ENCODE measurements at regions not wholly inside any gene's neighbourhood (a gene's known extent, or its start where the extent isn't known, plus 50 kb on each side); places are given as distances from the start of the nearest gene placed in this dataset.
"Not testable (repeated sequence)": the region's sequence is repeated elsewhere in the genome, so short reads cannot be mapped to it uniquely, and the experiment has no call there.

DNA sequence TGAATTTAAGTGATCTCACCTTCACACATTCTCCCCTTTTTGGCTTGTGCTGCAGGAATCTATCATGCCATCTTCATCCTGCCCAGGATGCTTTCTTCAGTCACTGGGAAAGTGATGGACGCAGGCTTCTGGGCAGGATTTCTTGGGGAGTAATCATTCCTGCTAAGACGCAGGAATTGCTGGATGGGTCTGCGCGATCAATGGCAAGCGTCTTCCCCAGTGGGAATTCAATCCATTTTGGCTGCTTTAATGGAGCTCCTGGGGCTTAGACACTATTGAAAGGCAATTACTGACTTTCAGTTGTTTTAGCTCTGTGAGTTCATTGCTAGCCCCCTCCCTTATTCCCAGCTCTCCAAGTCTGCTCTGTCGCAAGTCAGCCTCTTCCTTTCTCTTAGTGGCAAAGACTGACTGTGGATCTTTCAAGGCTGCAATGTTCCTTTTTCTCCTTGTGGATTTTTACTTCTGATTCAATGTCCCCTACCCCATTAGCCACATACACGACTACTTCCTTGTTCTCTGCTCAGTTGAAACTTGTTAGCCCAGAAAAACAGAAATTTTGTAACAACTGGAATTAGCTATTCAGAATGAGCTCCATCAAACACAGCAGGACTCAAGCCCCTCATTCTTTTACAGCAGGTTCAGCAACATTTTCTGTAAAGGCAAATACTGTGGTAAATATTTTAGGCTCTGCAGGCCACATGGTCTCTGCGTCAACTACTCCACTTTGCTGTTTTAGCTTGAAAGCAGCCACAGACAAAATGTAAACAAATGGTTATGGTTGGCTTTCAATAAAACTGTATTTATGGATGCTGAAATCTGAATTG, 154.9 kb downstream of the ASB9 start:
- no peak for DNase-seq

DNA sequence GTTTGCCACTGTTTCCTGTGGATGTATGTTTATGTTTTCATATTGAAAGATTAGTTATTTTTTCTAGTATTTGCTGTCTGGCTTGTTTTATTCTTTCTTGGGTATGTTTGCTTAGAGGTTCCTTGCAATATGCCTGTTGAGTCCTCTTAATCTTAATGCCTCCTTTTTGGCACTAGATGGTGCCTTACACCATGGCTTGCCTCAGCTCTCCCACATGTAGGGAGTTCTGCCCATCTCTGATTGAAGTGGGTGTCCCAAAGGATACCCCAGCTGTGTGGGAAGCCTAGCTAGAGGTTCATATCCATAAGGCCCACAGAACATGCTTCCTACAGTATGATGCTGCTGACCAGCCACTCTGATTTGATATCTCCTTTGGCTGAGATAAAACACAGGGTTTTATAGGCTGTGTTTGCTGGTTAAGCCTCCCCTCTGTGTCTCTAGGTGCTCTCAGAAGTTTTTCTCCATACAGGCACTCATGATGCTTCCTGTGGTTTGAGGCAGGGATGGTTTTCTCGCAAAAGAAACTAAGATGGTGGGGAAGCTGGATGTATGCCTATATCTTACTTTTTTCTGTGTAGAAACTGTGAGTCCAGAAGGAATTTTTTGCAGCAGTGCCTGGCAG, 162.4 kb downstream of the ASB9 start:
- DNase-seq, result no peak

DNA sequence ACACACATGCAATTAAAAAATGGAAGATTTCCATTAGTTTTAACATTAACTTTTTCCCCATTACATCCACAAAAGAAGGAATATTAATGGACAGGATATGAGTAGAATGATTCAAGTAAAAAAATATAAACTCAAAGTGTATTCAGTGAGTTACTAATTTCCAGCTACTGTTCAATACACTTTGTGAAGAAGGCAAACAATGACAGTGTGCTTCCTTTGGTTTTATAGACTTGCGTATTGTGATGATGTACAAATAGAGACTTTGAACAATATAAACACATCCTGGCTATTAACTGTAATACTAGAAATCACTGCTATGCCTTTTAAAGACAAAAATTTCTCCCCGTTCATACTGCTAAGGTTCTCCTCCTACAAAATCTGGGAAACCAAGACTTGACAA, 171.4 kb downstream of the ASB9 start:
- no peak for DNase-seq

DNA sequence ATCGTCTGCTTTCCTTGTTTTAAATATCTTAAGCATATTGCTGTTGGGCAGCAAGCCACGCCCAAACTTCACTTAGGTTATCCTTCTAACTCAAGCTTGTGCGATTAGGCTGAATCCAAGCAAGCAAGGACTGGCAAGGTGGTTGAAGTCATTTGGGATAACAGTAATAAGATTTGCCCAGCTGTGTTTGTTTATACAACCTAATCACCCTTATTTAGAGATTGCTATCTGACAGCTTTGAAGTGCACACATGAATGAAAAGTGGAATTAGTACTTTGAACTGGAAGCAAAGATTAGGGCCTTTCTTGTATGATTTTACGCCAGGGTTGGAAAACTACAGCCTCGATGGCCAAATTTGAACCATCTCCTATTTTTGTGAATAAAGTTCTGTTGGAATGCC, 182.1 kb downstream of the ASB9 start:
- no peak for DNase-seq

DNA sequence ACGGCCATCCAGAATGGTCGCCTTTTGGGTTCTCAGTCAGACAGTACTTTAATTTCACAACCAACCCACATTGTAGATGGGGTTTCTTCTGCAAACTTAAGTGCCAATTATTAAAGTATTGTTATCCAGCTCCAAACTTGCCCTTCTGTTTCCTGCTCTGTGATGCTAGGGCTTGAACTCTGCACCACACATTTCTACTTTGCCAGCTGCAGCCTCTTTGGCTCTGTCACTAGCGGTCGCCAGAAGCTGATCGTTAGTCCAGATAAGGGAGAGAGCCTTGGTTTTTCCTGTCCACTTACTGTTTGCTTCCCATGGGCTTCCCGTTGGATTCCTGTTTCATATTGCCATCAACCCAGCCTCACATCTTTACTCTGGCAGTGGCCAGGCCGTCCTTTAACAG, 196.6 kb downstream of the ASB9 start:
- no peak for DNase-seq

DNA sequence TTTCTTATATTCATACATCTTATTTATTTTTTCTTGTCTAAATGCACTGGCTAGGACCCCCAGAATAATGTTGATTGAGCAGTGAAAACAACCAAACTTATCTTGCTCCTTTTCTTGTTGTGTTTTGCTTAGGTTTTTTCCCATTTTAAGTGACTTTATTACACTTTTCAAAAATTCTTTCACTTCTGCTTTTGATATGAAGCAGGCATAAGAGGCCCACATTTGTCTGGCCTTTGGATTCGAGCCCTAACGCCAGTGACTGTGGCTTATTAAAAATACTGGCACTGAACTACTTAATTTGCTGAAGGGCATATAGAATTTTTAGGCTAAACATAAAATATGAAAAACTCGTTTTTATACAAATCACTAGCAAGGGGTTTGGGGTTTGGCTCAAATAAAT, 197.0 kb downstream of the ASB9 start:
- no peak for DNase-seq

DNA sequence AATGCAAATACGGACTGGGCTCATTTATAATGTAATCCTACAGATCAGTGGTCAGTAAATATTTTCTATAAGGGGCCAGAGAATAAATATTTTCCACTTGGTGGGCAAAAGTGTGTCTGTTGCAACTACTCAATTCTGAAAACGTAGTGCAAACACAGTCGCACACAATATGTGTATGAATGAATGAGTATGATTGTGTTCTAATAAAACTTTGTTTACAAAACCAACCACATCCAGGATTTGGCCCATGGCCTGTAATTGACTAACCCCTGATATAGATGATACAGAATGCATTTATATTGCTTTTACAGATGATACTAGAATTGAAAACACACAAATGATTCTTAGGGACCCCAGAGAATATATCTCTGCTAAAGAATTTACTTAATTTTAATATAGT, 197.6 kb downstream of the ASB9 start:
- DNase-seq, result no peak

DNA sequence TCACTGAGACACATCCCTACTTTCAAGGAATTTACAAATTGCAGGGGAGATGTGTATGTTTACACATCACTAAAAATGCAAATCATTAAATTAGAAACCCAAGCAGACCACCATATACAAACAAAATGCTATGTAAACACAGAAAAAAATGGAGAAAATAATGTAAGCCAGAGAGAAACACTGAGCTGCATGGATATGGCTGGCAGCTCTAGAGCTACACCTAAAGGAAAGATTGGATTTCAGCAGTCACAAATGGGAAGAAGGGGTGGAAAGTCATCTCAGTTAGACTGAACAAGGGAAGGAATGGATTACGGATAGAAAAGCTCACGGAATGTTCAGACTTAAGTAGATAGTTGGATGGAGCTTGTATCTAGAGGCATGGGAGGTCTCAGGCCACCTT, 186.3 kb downstream of the MOSPD2 start:
- no peak for DNase-seq

DNA sequence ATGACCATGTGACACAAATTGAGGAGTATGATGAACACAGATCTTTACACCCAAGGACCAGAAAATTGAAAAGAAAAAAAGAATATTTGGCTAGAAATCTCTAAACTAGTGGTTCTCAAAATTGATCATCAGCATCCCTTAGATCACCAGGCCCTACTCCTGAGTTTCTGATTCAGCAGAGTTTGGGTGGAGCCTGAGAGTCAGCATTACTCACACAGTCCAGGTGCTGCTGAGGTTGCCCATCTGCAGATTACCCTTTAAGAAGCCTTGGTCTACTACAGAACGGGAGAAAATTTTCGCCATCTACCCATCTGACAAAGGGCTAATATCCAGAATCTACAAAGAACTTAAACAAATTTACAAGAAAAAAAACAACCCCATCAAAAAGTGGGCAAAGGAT, 182.8 kb downstream of the MOSPD2 start:
- DNase-seq, result no peak

DNA sequence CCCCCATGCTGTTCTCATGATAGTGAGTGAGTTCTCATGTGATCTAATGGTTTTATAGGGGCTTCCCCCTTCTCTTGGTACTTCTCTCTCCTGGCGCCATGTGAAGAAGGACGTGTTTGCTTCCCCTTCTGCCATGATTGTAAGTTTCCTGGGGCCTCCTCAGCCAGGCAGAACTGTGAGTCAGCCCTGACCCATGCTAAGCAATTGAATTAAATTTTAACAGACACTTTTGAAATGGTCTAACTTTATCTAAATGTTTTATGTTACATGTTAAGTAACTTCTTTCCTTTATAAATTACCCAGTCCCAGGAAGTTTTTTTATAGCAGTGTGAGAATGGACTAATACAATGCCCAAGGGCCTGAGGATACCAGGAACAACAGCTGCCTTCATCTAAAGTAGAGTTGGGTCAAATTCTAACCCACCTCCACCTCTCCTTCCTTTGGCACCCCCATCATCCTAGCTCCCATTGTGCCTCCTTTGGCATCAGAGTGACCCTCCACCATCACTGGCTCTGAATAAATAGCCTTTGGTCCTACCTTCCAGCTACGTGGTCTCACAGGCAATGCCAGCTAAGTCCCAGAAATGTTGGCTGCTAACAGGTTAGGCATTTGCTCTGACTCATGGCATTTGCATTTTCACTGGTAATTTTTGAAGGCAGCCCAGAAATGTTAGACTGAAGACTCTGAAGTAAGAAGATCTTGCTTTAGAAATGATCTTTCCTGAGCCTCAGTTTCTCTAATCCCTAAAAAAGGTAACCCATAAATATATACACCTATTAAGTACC, 182.1 kb downstream of the MOSPD2 start:
- no peak for DNase-seq

DNA sequence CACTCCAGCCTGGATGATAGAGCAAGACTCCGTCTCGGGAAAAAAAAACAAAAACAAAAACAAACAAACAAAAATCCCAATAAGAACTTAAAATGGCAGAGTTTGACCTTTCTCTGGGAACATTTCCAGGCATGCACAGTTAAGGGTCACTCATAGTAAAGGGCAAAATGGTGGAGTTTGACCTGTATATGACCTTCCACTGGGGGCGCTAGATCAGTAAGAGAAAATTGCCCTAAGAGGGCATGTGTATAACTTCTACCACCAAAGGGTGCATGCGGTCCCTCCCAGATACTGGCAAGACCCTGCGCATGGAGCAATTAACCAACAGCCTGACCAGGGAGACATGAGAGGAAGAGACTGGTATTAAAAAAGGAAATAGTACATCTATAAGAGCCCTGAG, 177.2 kb downstream of the MOSPD2 start:
- no peak for DNase-seq

DNA sequence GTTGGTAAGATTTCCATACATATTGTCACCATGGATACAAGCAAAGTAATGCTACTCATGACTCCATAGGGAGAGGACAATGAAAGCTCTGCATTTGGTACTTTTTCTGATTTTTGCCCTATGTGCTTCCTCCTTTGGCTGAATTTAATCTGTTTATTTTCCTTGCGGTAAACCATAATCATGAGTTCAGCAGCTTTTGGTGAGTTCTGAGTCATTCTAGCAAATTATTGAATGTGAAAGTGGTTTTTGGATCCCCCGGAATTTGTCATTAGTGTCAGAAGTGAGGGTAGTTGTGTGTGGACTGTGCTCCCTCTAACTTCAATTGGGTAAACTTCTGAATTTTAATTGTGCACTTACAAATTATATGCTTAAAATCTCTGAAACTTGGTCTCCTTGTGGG, 170.3 kb downstream of the MOSPD2 start:
- no peak for DNase-seq

DNA sequence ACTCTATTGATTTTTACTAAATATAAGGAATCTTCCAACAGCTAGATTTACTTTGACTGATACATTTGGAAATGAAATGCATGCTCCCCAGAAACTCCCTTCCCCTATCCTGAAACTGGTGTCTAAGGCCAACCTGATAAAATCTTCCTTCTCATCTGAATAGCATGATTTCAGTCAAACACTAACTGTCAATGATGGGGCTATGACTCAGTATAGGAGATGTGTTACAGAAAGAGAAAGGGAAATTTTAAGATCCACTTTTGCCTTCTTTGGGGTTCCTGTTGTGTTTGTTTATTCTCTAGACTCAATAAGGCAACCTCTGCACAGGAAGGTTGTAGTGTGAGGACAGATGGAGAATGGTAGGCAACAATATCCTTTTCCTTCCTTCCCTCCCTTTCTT, 160.7 kb downstream of the MOSPD2 start:
- no peak for DNase-seq

DNA sequence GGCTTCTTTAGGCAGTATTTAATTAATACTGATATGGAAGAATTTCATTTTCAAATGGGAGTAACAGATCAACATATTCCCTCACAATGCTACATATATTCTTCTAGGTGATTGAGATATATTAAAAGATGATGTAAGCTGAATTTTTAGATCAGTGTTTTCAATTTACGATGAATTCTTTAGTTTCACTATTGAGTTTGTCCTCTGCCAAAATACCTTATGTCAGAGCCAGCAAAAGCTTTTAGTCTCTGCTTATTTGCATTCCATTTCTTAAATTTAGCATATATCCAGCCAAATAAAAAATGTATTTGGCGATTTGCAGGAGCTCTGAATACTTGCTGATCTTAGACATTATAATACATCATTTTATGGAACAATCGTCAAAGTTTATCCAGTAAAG, 144.3 kb downstream of the MOSPD2 start:
- DNase-seq, result no peak

DNA sequence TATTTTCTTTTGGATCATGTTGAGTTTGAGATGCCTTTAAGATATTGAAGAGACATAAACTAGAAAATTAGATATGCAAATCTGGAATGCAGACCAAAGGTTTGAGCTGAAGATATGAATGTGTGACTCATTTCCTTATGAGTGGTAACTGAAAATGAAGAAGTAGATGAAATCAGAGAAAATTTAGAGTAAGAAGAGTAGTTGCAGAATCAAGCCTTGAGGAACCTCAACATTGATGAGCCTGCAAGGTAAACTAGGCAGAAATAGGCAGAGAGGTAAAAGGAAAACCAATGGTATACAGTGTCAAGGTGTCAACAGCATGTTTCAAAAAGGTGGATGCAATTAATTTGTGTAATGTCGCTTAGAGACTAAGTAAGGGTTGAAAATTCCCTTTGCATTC, 142.8 kb downstream of the MOSPD2 start:
- DNase-seq, result no peak

DNA sequence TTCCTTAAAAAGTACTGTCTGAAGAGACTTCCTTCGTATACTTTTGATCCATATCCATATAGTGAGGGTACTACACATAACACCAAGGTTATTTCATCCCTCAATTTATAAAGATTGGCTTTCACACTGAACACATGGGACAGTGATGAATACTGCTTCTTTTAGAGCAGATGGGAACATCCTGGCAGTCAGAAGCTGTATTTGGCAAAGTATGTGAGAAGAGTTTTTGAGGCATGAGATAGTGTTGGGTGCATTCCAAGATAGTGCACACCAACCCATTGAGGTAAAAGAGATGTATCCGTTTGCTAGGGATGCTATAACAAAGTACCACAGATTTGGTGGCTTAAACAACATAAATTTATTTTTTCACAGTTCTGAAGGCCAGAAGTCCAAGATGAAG, 141.1 kb downstream of the MOSPD2 start:
- no peak for DNase-seq

DNA sequence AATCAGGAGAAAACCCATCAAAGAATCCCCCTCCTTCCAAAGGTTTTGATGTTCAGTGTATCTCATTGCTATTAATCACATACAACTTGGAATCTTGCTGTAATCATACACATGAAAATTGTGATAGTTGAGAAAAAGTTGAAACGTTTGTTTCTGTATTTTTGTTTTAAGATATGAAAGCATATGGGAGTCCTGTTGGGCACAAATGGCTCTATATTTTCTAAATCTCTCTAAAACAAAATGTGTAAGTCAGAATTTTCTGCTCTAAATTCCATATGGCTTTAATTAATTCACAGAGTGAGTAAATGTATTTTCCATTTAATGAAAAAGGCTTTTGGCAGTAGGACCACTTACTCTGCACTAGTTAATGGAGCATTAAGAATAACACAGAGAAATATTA, 140.2 kb downstream of the MOSPD2 start:
- DNase-seq, result no peak

DNA sequence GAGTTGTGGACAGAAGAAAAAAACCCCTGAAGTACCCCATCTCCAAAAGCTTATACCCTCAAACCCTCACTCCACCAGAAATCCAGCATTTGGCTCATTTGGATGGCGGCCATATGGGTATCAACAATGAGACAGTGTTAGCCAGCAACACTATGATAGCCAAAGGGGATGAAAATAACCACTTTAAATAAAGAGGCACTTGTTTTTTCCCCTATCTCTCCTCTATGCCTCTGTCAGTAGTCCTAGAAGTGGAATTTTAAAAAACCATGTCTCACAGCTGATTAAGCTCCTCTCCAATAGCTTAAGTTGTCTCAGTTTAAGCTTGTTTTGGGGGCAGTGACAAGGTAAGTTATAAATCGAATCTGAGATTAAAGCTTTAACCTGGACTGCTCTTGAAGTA, 124.0 kb downstream of the MOSPD2 start:
- no peak for DNase-seq

DNA sequence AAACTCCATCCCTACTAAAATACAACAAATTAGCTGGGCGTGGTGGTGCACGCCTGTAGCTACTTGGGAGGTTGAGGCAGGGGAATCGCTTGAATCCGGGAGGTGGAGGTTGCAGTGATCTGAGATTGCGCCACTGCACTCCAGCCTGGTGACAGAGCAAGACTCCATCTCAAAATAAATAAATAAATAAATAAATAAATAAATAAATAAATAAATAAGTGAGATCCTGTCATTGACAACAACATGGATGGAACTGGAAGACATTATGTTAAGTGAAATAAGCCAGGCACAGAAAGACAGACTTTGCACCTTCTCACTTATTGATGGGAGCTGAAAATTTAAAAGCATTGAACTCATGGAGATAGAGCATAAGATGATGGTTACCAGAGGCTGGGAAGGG, 111.2 kb downstream of the MOSPD2 start:
- not testable (repeated sequence) for DNase-seq

All from NCI-H2107 (cell line).